Sigmoid colon (tissue), 6 donors: ENCODE measurements at regions not wholly inside any gene's neighbourhood (a gene's known extent, or its start where the extent isn't known, plus 50 kb on each side); places are given as distances from the start of the nearest gene placed in this dataset.

Experiments
- DNase-seq: peaks from one replicate; pipeline ENCODE4 v3.0.0-alpha.2; 2019
- H3K27ac ChIP-seq, 4 donors: fragments of 200-600 bp; sonication (generic); one replicate each; pipeline ENCODE4 v1.5.1; 2016 to 2019; ENCODE audit warnings: mild to moderate bottlenecking in 1 of 4
- H3K27me3 ChIP-seq, 3 donors: fragments of 200-600 bp; sonication (generic); one replicate each; pipeline ENCODE4 v1.5.1; 2019; ENCODE audit warnings: mild to moderate bottlenecking in 1 of 3
- H3K36me3 ChIP-seq, 4 donors: fragments of 200-600 bp; sonication (generic); one replicate each; pipeline ENCODE4 v1.5.1; 2016 to 2019
- H3K4me1 ChIP-seq, 4 donors: fragments of 200-600 bp; sonication (generic); one replicate each; pipeline ENCODE4 v1.5.1; 2017 to 2019
- H3K4me3 ChIP-seq, 4 donors: fragments of 200-600 bp; sonication (generic); one replicate each; pipeline ENCODE4 v1.5.1; 2017 to 2019; ENCODE audit warnings: mild to moderate bottlenecking in 2 of 4, moderate library complexity in 1 of 4
- H3K9me3 ChIP-seq, 4 donors: fragments of 200-600 bp in 3 of 4; sonication (generic) in 3 of 4; one replicate each; pipeline versions ENCODE4 v1.5.1 to v1.6.1; 2013 to 2019
- CTCF ChIP-seq, 4 experiments: fragments of 450-650 bp in 3 of 4; fragments of 200-600 bp in 1 of 4; IDR thresholded peaks; one replicate each; pipeline ENCODE4 v1.5.1; 2016 to 2019; ENCODE audit warnings: antibody characterized with exemption in 4 of 4, mild to moderate bottlenecking in 3 of 4, moderate library complexity in 2 of 4
- EP300 ChIP-seq, 4 donors: sonication (generic); formaldehyde crosslinking; IDR thresholded peaks; one replicate each; pipeline ENCODE4 v1.6.1; 2017; ENCODE audit warnings: antibody characterized with exemption in 4 of 4
- POLR2A ChIP-seq, 2 donors: fragments of 450-650 bp; IDR thresholded peaks; one replicate each; pipeline ENCODE4 v1.6.1; 2016; ENCODE audit warnings: antibody characterized with exemption in 2 of 2, mild to moderate bottlenecking in 2 of 2, moderate library complexity in 2 of 2
- POLR2AphosphoS5 ChIP-seq, 4 donors: sonication (generic); formaldehyde crosslinking; IDR thresholded peaks; one replicate each; pipeline ENCODE4 v1.6.1; 2017; ENCODE audit warnings: antibody characterized with exemption in 4 of 4
- WGBS, 2 donors: extraction: QIAGEN DNeasy Blood & Tissue Kit; methylation state at CpG; one replicate each; pipeline ENCODE4 v1.1.7; 2013; 5-methylcytosine and 5-hydroxymethylcytosine counted together
- intact Hi-C: fragments of 100-400 bp; cut with DNase I; formaldehyde crosslinking; loops from one replicate; pipeline ENCODE4 v1.15.1; 2023
- donor health status: healthy with polysubstance abuse.
- donor health status: healthy.

DNA sequence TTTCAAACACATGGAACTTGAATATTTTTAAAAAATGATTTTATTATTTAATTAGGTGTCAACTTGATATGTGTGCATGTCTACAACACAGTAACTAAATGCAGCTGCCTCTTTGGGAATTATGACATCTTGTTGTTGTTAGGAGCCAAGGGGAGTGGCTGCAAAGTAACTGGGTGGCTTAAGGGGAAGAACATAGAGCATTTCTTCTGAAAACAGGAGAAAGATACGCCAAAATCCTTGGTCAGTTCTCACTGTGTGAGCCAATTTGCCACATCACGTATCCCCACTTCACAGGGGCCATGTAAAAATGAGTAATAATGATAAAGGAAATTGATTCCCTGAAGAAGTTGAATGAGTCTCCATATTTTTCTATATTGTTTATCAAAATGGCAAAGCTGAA is 309.8 kb upstream of the COL3A1 start:
- H3K27me3 ChIP-seq: no peaks in the 10 kb centered on the region
- no peaks in the 10 kb centered on the region for H3K36me3 ChIP-seq
- H3K27ac ChIP-seq: peak overlapping the region in 1 of 4 donors; percentile 35
- H3K9me3 ChIP-seq: no peaks in the 10 kb centered on the region
- TF ChIP-seq POLR2A (IDR thresholded peaks at IDR 0.05): no peak
- no peak for TF ChIP-seq POLR2AphosphoS5 (IDR thresholded peaks at IDR 0.05)
- no peak for TF ChIP-seq EP300 (IDR thresholded peaks at IDR 0.05)
- TF ChIP-seq CTCF (IDR thresholded peaks at IDR 0.05): no peak
- peak; percentile 54 for DNase-seq
- H3K4me1 ChIP-seq: peaks cover 0 to 31% (median 13%) of the 10 kb centered on the region in 4 donors
- intact Hi-C loops: loop anchor here (10.0 kb wide), 1 partner anchor 130 kb away; no protein-coding TSS in a partner anchor
- WGBS, 2 donors: 82 to 83% methylated on average over 2 of the region's 2 CpGs
- H3K4me3 ChIP-seq: no peak overlapping the region

GRCh38 chr2:188664951-188665595 is 309.1 kb upstream of the COL3A1 start:
- intact Hi-C loops: loop anchor here (10.0 kb wide), 1 partner anchor 130 kb away; no protein-coding TSS in a partner anchor
- TF ChIP-seq EP300 (IDR thresholded peaks at IDR 0.05): no peak
- no peak for TF ChIP-seq POLR2A (IDR thresholded peaks at IDR 0.05)
- no peak for TF ChIP-seq CTCF (IDR thresholded peaks at IDR 0.05)
- TF ChIP-seq POLR2AphosphoS5 (IDR thresholded peaks at IDR 0.05): no peak
- WGBS, 2 donors: 72 to 84% methylated on average over 3 of the region's 3 CpGs
- Histone ChIP-seq H3K27ac (peak overlapping the region in 1 of 4 donors; percentile 35), H3K36me3 (no peaks in the 10 kb centered on the region), H3K4me3 (no peak overlapping the region), H3K9me3 (no peaks in the 10 kb centered on the region), H3K27me3 (no peaks in the 10 kb centered on the region), H3K4me1 (peaks cover 0 to 26% (median 12%) of the 10 kb centered on the region in 4 donors)
- no peak for DNase-seq

DNA sequence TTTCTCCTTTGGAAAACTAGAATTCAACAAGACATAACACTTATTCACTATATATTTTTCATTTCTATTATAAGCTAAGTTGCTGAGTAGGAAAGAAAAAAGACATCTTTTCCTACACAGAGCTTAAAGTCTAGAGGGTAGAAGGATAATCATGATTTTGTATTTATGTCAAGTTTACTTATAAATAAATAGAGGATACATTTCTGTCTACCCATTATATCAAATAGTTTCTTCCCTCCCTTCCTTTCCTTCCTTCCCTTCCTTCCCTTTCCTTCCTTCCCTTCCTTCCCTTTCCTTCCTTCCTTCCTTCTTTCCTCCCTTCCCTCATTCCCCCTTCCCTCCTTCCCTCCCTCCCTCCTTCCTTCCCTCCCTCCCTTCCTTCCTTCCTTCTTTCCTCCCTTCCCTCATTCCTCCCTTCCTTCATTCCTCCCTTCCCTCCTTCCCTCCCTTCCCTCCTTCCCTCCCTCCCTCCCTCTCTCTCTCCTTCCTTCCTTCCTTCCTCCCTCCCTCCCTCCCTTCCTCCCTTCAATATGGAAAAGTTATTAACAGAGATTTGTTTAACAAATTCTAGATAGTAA is 308.4 kb upstream of the COL3A1 start:
- intact Hi-C loops: loop anchor here (10.0 kb wide), 1 partner anchor 131 kb away; no protein-coding TSS in a partner anchor
- peaks cover 0 to 26% (median 12%) of the 10 kb centered on the region in 4 donors for H3K4me1 ChIP-seq
- DNase-seq: no peak
- H3K9me3 ChIP-seq: no peaks in the 10 kb centered on the region
- no peaks in the 10 kb centered on the region for H3K36me3 ChIP-seq
- no peaks in the 10 kb centered on the region for H3K27me3 ChIP-seq
- H3K27ac ChIP-seq: no peak overlapping the region
- TF ChIP-seq CTCF (IDR thresholded peaks at IDR 0.05) (no peak), POLR2A (IDR thresholded peaks at IDR 0.05) (no peak), POLR2AphosphoS5 (IDR thresholded peaks at IDR 0.05) (no peak), EP300 (IDR thresholded peaks at IDR 0.05) (no peak)
- H3K4me3 ChIP-seq: no peak overlapping the region

DNA sequence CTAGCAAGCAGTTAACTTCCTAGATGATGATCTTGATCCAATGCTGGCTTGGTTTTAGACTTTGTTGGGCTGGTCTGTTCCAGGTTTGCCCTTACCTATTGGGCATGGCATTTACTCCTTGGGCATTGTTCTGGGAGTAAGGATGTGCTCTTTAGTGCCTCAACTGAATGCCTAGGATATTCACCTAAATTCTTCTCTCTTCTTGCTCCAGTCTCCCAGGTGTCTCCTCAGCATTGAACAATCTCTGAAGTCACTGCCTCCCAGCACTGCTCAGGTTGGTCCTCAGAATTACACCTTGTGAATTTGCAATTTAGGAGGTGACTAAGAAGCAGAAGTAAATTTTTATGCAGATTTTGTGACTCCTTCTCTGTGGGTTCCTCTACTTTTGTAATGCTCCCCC is 307.7 kb upstream of the COL3A1 start:
- DNase-seq: no peak
- Histone ChIP-seq H3K27me3 (no peaks in the 10 kb centered on the region), H3K27ac (no peak overlapping the region), H3K36me3 (no peaks in the 10 kb centered on the region), H3K9me3 (no peaks in the 10 kb centered on the region), H3K4me1 (peaks cover 0 to 26% (median 12%) of the 10 kb centered on the region in 4 donors), H3K4me3 (no peak overlapping the region)
- intact Hi-C loops: loop anchor here (10.0 kb wide), 1 partner anchor 132 kb away; no protein-coding TSS in a partner anchor
- no peak for TF ChIP-seq EP300 (IDR thresholded peaks at IDR 0.05)
- TF ChIP-seq POLR2A (IDR thresholded peaks at IDR 0.05): no peak
- TF ChIP-seq CTCF (IDR thresholded peaks at IDR 0.05): no peak
- TF ChIP-seq POLR2AphosphoS5 (IDR thresholded peaks at IDR 0.05): no peak
